ENCODE measurements at regions not wholly inside any gene's neighbourhood (a gene's known extent, or its start where the extent isn't known, plus 50 kb on each side); places are given as distances from the start of the nearest gene placed in this dataset.

DNA sequence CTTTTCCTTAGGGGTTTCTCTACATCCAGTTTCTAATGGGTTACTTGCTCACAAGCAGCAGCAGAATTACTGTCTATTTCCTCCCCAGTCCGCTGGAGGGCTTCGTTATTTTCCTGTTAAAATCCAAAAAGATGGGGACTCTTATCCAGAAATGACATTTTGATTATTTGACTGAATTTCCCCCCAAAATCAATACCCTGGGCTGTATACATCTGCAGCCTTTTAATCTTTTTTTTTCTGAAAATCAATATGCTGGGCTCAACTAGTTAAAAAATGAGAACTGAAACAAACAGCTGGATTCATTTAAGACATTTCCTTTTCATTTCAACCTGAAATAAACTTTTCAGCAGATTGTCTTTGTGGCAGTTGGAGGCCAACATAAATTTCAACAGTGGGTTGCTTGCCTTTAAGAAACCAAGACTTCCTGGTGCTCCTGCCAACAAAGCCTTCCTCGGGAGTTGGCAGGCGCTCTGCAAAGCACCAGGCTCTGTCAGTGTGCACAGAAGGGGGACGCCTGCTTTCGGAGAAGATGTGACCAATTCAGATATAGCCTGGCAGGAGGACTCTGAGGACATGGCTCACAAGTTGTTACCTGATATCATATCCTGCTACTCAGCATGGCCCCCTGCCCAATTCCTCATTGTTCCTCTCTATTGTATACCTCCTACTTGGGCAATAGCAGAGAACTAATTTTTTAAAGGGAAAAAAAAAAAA lies 204.7 kb upstream of the ARG1 start:
- DNase-seq (ENCODE audit: low read depth in 1 of 2, low spot score in 1 of 2): peak in 1 of 2 experiments; percentile 3
- H3K9me3 ChIP-seq: no peaks in the 10 kb centered on the region
- no peak for FAIRE-seq
- no peak overlapping the region for H3K27ac ChIP-seq
- no peak for ATAC-seq
- no peak for TF ChIP-seq KDM1A (IDR thresholded peaks at IDR 0.05; ENCODE audit: low read depth)
- H3K4me3 ChIP-seq: no peak overlapping the region
- CTCF ChIA-PET: no interaction called here
- H3K4me1 ChIP-seq: 0 out of 3 replicates have a peak, but pooled peaks cover 4% of the 10 kb centered on the region
- WGBS (ENCODE audit: missing lambda C conversion rate): 42% methylated on average over 6 of the region's 6 CpGs
- POLR2A ChIA-PET: no interaction called here
- 0 out of 3 replicates have a peak overlapping the region, but pooled peaks have one; percentile 25 for H3K4me2 ChIP-seq

DNA sequence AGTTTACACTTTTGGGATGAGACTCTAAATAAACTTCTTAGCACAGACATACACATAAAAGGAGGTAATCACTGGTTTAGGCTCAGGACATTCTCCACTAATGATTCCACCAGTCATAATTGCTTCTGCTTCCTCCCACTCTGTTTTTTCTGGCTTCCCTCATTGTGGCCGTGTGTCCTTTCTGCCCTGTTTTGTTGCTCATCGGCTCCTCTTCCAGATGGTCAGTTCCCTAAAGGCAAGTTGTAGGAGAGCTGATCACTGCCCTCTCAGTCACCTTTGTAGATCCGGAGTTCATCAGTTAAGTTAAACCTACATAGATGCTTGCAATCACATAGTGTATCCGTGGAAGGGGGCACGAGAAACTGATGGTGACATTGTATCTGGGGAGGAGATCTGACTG lies 200.5 kb upstream of the ARG1 start:
- no peak overlapping the region for H3K4me3 ChIP-seq
- DNase-seq (ENCODE audit: low read depth in 1 of 2, low spot score in 1 of 2) (no peak), ATAC-seq (no peak), FAIRE-seq (no peak)
- H3K9me3 ChIP-seq: no peaks in the 10 kb centered on the region
- H3K4me2 ChIP-seq: no peak overlapping the region
- TF ChIP-seq, protein P1, sequence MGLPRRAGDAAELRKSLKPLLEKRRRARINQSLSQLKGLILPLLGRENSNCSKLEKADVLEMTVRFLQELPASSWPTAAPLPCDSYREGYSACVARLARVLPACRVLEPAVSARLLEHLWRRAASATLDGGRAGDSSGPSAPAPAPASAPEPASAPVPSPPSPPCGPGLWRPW (IDR thresholded peaks at IDR 0.05): no peak
- TF ChIP-seq JUNB (IDR thresholded peaks at IDR 0.05) (no peak), FOXS1 (CRISPR knock-in tag; IDR thresholded peaks at IDR 0.05) (no peak), MAZ (IDR thresholded peaks at IDR 0.05; ENCODE audit: borderline replicate concordance, low read depth, low read length) (no peak), FOSL2 (IDR thresholded peaks at IDR 0.05) (no peak), FOSL2 (CRISPR knock-in tag; IDR thresholded peaks at IDR 0.05) (no peak), CEBPB (IDR thresholded peaks at IDR 0.05) (no peak), EHF (CRISPR knock-in tag; IDR thresholded peaks at IDR 0.05) (no peak), MYC (IDR thresholded peaks at IDR 0.05; ENCODE audit: borderline replicate concordance, low read length) (no peak), SREBF2 (IDR thresholded peaks at IDR 0.05) (no peak), PBX3 (IDR thresholded peaks at IDR 0.05) (no peak), POLR2AphosphoS2 (conservative IDR thresholded peaks at IDR 0.05; ENCODE audit: low read length) (no peak), GATA3 (IDR thresholded peaks at IDR 0.05; ENCODE audit: borderline replicate concordance) (no peak), SMC3 (IDR thresholded peaks at IDR 0.05) (no peak)
- 67% methylated on average over 5 of the region's 5 CpGs for WGBS (ENCODE audit: missing lambda C conversion rate)
- no peak overlapping the region for H3K27ac ChIP-seq
- CTCF ChIA-PET: no interaction called here
- 0 out of 3 replicates have a peak, but pooled peaks cover 4% of the 10 kb centered on the region for H3K4me1 ChIP-seq
- POLR2A ChIA-PET: no interaction called here

GRCh38 chr6:131377112-131377705 lies 195.8 kb upstream of the ARG1 start:
- ATAC-seq: no peak
- no peaks in the 10 kb centered on the region for H3K9me3 ChIP-seq
- CTCF ChIA-PET: no interaction called here
- no peak for FAIRE-seq
- no peak overlapping the region for H3K4me3 ChIP-seq
- 87% methylated on average over 7 of the region's 7 CpGs for WGBS (ENCODE audit: missing lambda C conversion rate)
- H3K27ac ChIP-seq: no peak overlapping the region
- H3K4me1 ChIP-seq: no peaks in the 10 kb centered on the region
- POLR2A ChIA-PET: no interaction called here
- TF ChIP-seq RFX5 (IDR thresholded peaks at IDR 0.05) (no peak), FOSB (CRISPR knock-in tag; IDR thresholded peaks at IDR 0.05) (no peak), POLR2A (IDR thresholded peaks at IDR 0.05; ENCODE audit: low read length) (no peak), CBX2 (IDR thresholded peaks at IDR 0.05; ENCODE audit: borderline replicate concordance, low read depth) (no peak), HEYL (CRISPR knock-in tag; IDR thresholded peaks at IDR 0.05) (no peak), CBX8 (IDR thresholded peaks at IDR 0.05) (no peak), JUNB (IDR thresholded peaks at IDR 0.05) (no peak), NFE2L2 (conservative IDR thresholded peaks at IDR 0.05; ENCODE audit: low read length) (no peak)
- TF ChIP-seq, protein P2, sequence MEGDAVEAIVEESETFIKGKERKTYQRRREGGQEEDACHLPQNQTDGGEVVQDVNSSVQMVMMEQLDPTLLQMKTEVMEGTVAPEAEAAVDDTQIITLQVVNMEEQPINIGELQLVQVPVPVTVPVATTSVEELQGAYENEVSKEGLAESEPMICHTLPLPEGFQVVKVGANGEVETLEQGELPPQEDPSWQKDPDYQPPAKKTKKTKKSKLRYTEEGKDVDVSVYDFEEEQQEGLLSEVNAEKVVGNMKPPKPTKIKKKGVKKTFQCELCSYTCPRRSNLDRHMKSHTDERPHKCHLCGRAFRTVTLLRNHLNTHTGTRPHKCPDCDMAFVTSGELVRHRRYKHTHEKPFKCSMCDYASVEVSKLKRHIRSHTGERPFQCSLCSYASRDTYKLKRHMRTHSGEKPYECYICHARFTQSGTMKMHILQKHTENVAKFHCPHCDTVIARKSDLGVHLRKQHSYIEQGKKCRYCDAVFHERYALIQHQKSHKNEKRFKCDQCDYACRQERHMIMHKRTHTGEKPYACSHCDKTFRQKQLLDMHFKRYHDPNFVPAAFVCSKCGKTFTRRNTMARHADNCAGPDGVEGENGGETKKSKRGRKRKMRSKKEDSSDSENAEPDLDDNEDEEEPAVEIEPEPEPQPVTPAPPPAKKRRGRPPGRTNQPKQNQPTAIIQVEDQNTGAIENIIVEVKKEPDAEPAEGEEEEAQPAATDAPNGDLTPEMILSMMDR (IDR thresholded peaks at IDR 0.05): no peak
- no peak overlapping the region for H3K4me2 ChIP-seq
- DNase-seq (ENCODE audit: low read depth in 1 of 2, low spot score in 1 of 2): no peak

Data from A549 (cell line).